GM12878 (cell line): ENCODE measurements at regions not wholly inside any gene's neighbourhood (a gene's known extent, or its start where the extent isn't known, plus 50 kb on each side); places are given as distances from the start of the nearest gene placed in this dataset.

Experiments
- ATAC-seq: fragments of 200-7000 bp; cut with Tn5 transposase; 3 replicates; pipeline ENCODE4 v1.9.1; 2020; ENCODE audit warnings: mild to moderate bottlenecking, moderate library complexity
- BruUV-seq: library from RNA; stranded (reverse); fragments of 400-500 nt; replicated peaks from 2 replicates; lab custom pipeline; 2021; lab: Mats Ljungman, UMichigan
- CTCF ChIA-PET: fragments of 300-600 bp; sonication (Branson Sonifier 250); formaldehyde crosslinking; extraction: SDS; loops from one replicate; lab custom pipeline; 2021; ENCODE audit warnings: inconsistent platforms; lab: Yijun Ruan, JAX
- POLR2A ChIA-PET: fragments of 350-600 bp; formaldehyde crosslinking; extraction: SDS; loops from one replicate; lab custom pipeline; 2021; ENCODE audit warnings: inconsistent platforms; lab: Charles Lee
- RAD21 ChIA-PET: fragments of 300-600 bp; sonication (Branson Sonifier 250); formaldehyde crosslinking; loops from one replicate; lab custom pipeline; 2023; ENCODE audit warnings: antibody characterized with exemption; ENCODE audit not compliant: unreplicated experiment; lab: Charles Lee
- SMC1A ChIA-PET: fragments of 300-600 bp; sonication (Branson Sonifier 250); formaldehyde crosslinking; loops from one replicate; lab custom pipeline; 2023; ENCODE audit not compliant: unreplicated experiment, uncharacterized antibody; lab: Charles Lee
- DNase-seq: peaks from one replicate; pipeline ENCODE4 v3.0.0-alpha.2; 2011; ENCODE audit warnings: low read depth, low spot score
- FAIRE-seq: peaks from 3 replicates; lab custom pipeline; 2011; peaks lifted over from hg19 to GRCh38; lab: Jason Lieb, UNC
- H2AFZ ChIP-seq: 2 replicates; pipeline ENCODE4 v1.6.0; 2011; ENCODE audit warnings: low read depth, low read length, control low read depth; ENCODE audit not compliant: control insufficient read depth
- H3K27ac ChIP-seq: 2 replicates; pipeline ENCODE4 v1.5.1; 2011; ENCODE audit warnings: control low read depth; ENCODE audit not compliant: control insufficient read depth, insufficient read depth
- H3K27me3 ChIP-seq, 2 experiments: replicated peaks in 1 of 2; 2 replicates each; pipeline versions ENCODE4 v1.6.0 to v1.6.1; 2011; ENCODE audit warnings: low read length in 1 of 2; ENCODE audit not compliant: control insufficient read depth in 2 of 2, insufficient read depth in 2 of 2
- H3K36me3 ChIP-seq, 2 experiments: 2 replicates each; pipeline ENCODE4 v1.5.1; 2011; ENCODE audit warnings: low read length in 1 of 2; ENCODE audit not compliant: control insufficient read depth in 2 of 2, insufficient read depth in 2 of 2
- H3K4me1 ChIP-seq: 2 replicates; pipeline ENCODE4 v1.6.1; 2011; ENCODE audit warnings: mild to moderate bottlenecking, low read length, moderate library complexity, mixed read lengths; ENCODE audit not compliant: control insufficient read depth, insufficient read depth
- H3K4me2 ChIP-seq: 2 replicates; pipeline ENCODE4 v1.6.0; 2011; ENCODE audit warnings: control low read depth; ENCODE audit not compliant: control insufficient read depth, insufficient read depth
- H3K4me3 ChIP-seq: fragments of 200-600 bp; sonication (generic); 2 replicates; pipeline ENCODE4 v1.5.1; 2016
- H3K79me2 ChIP-seq: 2 replicates; pipeline ENCODE4 v1.6.0; 2011; ENCODE audit warnings: low read length; ENCODE audit not compliant: control insufficient read depth, insufficient read depth
- H3K9ac ChIP-seq: 2 replicates; pipeline ENCODE4 v1.8.0; 2011; ENCODE audit warnings: low read length, control low read depth, mixed read lengths; ENCODE audit not compliant: control insufficient read depth, insufficient read depth
- H3K9me3 ChIP-seq: replicated peaks from 3 replicates; pipeline ENCODE4 v1.5.1; 2011; ENCODE audit warnings: mild to moderate bottlenecking, low read length; ENCODE audit not compliant: control insufficient read depth, insufficient read depth
- H4K20me1 ChIP-seq: 2 replicates; pipeline ENCODE4 v1.6.0; 2011; ENCODE audit not compliant: control insufficient read depth, insufficient read depth
- BHLHE40 ChIP-seq, 2 experiments: fragments of 450-650 bp in 1 of 2; IDR thresholded peaks; 2 replicates each; pipeline ENCODE4 v1.6.1; 2011 to 2017; ENCODE audit warnings: low read depth in 2 of 2, borderline replicate concordance in 1 of 2, improper control_type of control experiment in 1 of 2, low read length in 1 of 2, mild to moderate bottlenecking in 1 of 2
- CBFB ChIP-seq: IDR thresholded peaks from 2 replicates; pipeline ENCODE4 v1.6.1; 2016; ENCODE audit warnings: antibody characterized with exemption, low read depth
- HCFC1 ChIP-seq: fragments of 150-350 bp; IDR thresholded peaks from 2 replicates; pipeline ENCODE4 v1.6.1; 2014; ENCODE audit warnings: low read length
- NFXL1 ChIP-seq: fragments of 450-650 bp; IDR thresholded peaks from 2 replicates; pipeline ENCODE4 v1.6.1; 2017; ENCODE audit warnings: antibody characterized with exemption, mild to moderate bottlenecking, borderline replicate concordance
- RUNX3 ChIP-seq: IDR thresholded peaks from 2 replicates; pipeline ENCODE4 v1.6.1; 2012; ENCODE audit warnings: low read length, inconsistent platforms
- SMC3 ChIP-seq: IDR thresholded peaks from 2 replicates; pipeline ENCODE4 v1.6.1; 2011; ENCODE audit warnings: low read length, improper control_type of control experiment, borderline replicate concordance
- SRF ChIP-seq, 2 experiments: IDR thresholded peaks; 2 replicates each; pipeline ENCODE4 v1.6.1; 2011; ENCODE audit warnings: low read depth in 2 of 2, low read length in 2 of 2, mild to moderate bottlenecking in 1 of 2, moderate library complexity in 1 of 2
- WGBS: methylation state at CpG from one replicate; pipeline ENCODE4 v1.1.6; 2016; ENCODE audit warnings: low lambda C conversion rate; ENCODE audit not compliant: insufficient replicate concordance, insufficient coverage; ENCODE audit errors: missing lambda C conversion rate; 5-methylcytosine and 5-hydroxymethylcytosine counted together
- in situ Hi-C: fragments of 300-500 bp; cut with MboI; formaldehyde crosslinking; loops from 9 replicates; pipeline ENCODE4 v1.14.3; 2018; ENCODE audit warnings: mixed read lengths
- intact Hi-C: fragments of 100-400 bp; cut with micrococcal nuclease; formaldehyde crosslinking; loops from one replicate; pipeline ENCODE4 v1.14.2; 2022; ENCODE audit not compliant: unreplicated experiment
- TF ChIP-seq, protein P1 (sequence below): fragments of 450-650 bp; IDR thresholded peaks from 2 replicates; pipeline ENCODE4 v1.6.1; 2017; ENCODE audit warnings: mild to moderate bottlenecking, moderate library complexity
- TF ChIP-seq, protein P2 (sequence below): fragments of 450-650 bp; formaldehyde crosslinking; IDR thresholded peaks from 2 replicates; pipeline ENCODE4 v1.5.0; 2022; ENCODE audit warnings: mild to moderate bottlenecking, missing genetic modification characterization
- TF ChIP-seq, protein P3 (sequence below): fragments of 150-350 bp; IDR thresholded peaks from 2 replicates; pipeline ENCODE4 v1.6.1; 2016; ENCODE audit warnings: low read depth, low read length
- TF ChIP-seq, protein P4 (sequence below): fragments of 450-650 bp; IDR thresholded peaks from 2 replicates; pipeline ENCODE4 v1.6.1; 2017; ENCODE audit warnings: borderline replicate concordance

DNA sequence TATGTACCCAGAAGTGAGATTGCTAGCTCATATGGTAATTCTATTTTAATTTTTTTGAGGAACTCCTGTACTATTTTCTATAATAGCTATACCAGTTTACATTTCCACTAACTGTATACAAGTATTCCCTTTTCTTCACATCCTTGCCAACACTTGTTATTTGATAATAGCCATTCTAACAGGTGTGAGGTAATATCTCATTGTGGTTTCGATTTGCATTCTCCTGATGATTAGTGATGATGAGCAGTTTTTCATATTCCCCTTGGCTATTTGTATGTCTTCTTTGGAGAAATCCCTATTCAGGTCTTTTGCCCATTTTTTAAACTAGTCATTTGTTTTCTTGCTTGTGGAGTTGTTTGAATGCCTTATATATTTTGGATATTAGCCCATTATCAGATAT is 121.3 kb downstream of the BBS10 start:
- in situ Hi-C loops (no loop called here), intact Hi-C loops (no loop called here)
- Histone ChIP-seq H3K27ac (no peak overlapping the region), H4K20me1 (no peaks in the 10 kb centered on the region), H3K36me3 (no peaks in the 10 kb centered on the region), H3K79me2 (no peaks in the 10 kb centered on the region), H3K27me3 (no peaks in the 10 kb centered on the region), H3K4me2 (no peak overlapping the region), H2AFZ (no peak overlapping the region), H3K4me3 (no peak overlapping the region), H3K9ac (no peak overlapping the region), H3K4me1 (no peaks in the 10 kb centered on the region), H3K9me3 (no peaks in the 10 kb centered on the region)
- POLR2A ChIA-PET = interaction anchor here (0.7 kb wide), 1 partner anchor 34 kb away, joined by 6 read pairs; no protein-coding TSS in a partner anchor
- ATAC-seq (no peak), FAIRE-seq (no peak), DNase-seq (no peak)
- WGBS = 23% methylated on average over 1 of the region's 1 CpG
- SMC1A ChIA-PET = interaction anchor here (1.2 kb wide), 1 partner anchor 40 kb away, joined by 3 read pairs; no protein-coding TSS in a partner anchor
- CTCF ChIA-PET = interaction anchor here (2.1 kb wide), 1 partner anchor 13 kb away, joined by 6 read pairs; no protein-coding TSS in a partner anchor
- RAD21 ChIA-PET = no interaction called here
- no TSS peak for BruUV-seq
- TF ChIP-seq HCFC1 (no peak), CBFB (no peak), SMC3 (no peak), RUNX3 (no peak), BHLHE40 (IDR thresholded peaks at IDR 0.05; ENCODE audit: borderline replicate concordance in 1 of 2, low read depth in 2 of 2, low read length in 1 of 2) (no peak), NFXL1 (no peak), SRF (IDR thresholded peaks at IDR 0.05; ENCODE audit: low read depth in 2 of 2, low read length in 2 of 2) (no peak)
- TF ChIP-seq, protein P1, sequence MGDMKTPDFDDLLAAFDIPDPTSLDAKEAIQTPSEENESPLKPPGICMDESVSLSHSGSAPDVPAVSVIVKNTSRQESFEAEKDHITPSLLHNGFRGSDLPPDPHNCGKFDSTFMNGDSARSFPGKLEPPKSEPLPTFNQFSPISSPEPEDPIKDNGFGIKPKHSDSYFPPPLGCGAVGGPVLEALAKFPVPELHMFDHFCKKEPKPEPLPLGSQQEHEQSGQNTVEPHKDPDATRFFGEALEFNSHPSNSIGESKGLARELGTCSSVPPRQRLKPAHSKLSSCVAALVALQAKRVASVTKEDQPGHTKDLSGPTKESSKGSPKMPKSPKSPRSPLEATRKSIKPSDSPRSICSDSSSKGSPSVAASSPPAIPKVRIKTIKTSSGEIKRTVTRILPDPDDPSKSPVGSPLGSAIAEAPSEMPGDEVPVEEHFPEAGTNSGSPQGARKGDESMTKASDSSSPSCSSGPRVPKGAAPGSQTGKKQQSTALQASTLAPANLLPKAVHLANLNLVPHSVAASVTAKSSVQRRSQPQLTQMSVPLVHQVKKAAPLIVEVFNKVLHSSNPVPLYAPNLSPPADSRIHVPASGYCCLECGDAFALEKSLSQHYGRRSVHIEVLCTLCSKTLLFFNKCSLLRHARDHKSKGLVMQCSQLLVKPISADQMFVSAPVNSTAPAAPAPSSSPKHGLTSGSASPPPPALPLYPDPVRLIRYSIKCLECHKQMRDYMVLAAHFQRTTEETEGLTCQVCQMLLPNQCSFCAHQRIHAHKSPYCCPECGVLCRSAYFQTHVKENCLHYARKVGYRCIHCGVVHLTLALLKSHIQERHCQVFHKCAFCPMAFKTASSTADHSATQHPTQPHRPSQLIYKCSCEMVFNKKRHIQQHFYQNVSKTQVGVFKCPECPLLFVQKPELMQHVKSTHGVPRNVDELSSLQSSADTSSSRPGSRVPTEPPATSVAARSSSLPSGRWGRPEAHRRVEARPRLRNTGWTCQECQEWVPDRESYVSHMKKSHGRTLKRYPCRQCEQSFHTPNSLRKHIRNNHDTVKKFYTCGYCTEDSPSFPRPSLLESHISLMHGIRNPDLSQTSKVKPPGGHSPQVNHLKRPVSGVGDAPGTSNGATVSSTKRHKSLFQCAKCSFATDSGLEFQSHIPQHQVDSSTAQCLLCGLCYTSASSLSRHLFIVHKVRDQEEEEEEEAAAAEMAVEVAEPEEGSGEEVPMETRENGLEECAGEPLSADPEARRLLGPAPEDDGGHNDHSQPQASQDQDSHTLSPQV = no peak
- TF ChIP-seq, protein P2, sequence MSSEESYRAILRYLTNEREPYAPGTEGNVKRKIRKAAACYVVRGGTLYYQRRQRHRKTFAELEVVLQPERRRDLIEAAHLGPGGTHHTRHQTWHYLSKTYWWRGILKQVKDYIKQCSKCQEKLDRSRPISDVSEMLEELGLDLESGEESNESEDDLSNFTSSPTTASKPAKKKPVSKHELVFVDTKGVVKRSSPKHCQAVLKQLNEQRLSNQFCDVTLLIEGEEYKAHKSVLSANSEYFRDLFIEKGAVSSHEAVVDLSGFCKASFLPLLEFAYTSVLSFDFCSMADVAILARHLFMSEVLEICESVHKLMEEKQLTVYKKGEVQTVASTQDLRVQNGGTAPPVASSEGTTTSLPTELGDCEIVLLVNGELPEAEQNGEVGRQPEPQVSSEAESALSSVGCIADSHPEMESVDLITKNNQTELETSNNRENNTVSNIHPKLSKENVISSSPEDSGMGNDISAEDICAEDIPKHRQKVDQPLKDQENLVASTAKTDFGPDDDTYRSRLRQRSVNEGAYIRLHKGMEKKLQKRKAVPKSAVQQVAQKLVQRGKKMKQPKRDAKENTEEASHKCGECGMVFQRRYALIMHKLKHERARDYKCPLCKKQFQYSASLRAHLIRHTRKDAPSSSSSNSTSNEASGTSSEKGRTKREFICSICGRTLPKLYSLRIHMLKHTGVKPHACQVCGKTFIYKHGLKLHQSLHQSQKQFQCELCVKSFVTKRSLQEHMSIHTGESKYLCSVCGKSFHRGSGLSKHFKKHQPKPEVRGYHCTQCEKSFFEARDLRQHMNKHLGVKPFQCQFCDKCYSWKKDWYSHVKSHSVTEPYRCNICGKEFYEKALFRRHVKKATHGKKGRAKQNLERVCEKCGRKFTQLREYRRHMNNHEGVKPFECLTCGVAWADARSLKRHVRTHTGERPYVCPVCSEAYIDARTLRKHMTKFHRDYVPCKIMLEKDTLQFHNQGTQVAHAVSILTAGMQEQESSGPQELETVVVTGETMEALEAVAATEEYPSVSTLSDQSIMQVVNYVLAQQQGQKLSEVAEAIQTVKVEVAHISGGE (CRISPR knock-in tag) = no peak
- TF ChIP-seq, protein P3, sequence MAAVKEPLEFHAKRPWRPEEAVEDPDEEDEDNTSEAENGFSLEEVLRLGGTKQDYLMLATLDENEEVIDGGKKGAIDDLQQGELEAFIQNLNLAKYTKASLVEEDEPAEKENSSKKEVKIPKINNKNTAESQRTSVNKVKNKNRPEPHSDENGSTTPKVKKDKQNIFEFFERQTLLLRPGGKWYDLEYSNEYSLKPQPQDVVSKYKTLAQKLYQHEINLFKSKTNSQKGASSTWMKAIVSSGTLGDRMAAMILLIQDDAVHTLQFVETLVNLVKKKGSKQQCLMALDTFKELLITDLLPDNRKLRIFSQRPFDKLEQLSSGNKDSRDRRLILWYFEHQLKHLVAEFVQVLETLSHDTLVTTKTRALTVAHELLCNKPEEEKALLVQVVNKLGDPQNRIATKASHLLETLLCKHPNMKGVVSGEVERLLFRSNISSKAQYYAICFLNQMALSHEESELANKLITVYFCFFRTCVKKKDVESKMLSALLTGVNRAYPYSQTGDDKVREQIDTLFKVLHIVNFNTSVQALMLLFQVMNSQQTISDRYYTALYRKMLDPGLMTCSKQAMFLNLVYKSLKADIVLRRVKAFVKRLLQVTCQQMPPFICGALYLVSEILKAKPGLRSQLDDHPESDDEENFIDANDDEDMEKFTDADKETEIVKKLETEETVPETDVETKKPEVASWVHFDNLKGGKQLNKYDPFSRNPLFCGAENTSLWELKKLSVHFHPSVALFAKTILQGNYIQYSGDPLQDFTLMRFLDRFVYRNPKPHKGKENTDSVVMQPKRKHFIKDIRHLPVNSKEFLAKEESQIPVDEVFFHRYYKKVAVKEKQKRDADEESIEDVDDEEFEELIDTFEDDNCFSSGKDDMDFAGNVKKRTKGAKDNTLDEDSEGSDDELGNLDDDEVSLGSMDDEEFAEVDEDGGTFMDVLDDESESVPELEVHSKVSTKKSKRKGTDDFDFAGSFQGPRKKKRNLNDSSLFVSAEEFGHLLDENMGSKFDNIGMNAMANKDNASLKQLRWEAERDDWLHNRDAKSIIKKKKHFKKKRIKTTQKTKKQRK = no peak
- TF ChIP-seq, protein P4, sequence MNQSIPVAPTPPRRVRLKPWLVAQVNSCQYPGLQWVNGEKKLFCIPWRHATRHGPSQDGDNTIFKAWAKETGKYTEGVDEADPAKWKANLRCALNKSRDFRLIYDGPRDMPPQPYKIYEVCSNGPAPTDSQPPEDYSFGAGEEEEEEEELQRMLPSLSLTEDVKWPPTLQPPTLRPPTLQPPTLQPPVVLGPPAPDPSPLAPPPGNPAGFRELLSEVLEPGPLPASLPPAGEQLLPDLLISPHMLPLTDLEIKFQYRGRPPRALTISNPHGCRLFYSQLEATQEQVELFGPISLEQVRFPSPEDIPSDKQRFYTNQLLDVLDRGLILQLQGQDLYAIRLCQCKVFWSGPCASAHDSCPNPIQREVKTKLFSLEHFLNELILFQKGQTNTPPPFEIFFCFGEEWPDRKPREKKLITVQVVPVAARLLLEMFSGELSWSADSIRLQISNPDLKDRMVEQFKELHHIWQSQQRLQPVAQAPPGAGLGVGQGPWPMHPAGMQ = no peak
